GM21717 (cell line): ENCODE measurements at regions not wholly inside any gene's neighbourhood (a gene's known extent, or its start where the extent isn't known, plus 50 kb on each side); places are given as distances from the start of the nearest gene placed in this dataset.

Source experiments
- ATAC-seq: cut with Tn5 transposase; IDR thresholded peaks from one replicate; pipeline ENCODE4 v1.9.1; 2021; ENCODE audit warnings: mild to moderate bottlenecking, moderate library complexity; ENCODE audit not compliant: unreplicated experiment

DNA sequence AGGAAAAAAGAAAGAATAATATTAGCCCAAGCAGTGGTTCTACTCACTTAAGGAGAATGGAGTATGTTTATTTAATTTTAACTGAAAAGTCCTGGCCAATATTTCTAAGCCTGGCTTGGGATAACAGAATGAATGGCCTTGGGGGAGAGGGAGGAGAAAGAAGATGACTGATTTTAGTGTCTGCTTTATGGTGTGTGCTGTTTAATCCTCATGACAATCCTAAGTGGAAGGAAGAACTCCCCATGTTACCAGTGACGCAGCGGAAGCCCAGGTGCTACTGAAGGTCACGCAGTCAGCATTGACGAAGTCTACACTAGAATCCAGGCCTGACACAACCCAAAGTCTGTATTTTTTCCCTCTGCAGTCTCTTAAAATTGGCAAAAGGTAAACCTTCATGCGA, 50.5 kb downstream of the PALM2AKAP2 start:
- ATAC-seq: no peak

DNA sequence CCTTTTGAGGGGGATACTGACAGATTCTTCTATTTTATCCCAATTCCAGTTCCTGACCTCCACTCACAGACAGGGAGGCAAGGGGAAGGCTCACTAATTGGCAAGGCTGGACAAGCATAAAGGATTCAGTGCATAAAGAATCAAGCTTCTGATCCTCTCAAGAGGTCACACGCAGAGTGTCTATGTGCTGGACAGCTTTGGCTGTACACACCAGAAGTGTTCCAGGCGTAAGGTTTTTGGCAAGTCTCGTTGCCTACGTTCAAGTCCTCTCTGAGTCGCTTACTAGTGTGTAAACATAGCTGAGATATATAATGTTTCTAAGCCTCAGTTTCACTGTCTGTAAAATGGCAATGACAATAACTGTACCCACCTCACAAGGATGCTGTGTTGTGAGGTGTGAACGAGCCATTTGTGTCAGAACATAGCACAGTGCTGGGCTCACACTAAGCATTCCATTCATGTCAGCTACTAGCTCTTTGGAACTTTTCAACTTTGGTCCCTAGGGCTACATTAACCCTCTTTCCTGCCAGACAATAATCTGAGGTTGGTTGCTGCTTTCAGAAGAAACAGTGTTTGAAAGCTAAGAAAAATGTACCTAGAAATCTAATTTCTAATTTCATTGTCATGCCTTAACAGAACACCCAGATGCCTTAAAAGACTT, 52.1 kb downstream of the PALM2AKAP2 start:
- no peak for ATAC-seq

DNA sequence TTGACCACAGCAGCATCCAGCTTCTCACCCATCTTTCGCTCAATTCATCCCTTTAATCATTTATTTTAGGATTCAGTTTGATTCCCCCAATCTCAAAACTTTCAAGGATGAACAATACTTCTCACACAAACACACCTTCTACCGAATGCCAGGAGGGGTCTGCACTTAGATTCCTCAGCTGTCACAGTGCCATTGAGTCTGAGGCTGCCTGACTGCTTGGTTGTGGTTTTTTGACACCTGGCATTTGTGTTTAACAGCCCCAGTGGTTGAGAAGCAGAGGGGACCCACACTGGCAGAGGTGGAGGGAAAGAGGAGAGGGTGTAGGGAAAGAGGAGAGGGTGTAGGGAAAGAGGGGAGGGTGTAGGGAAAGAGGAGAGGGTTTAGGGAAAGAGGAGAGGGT, 54.9 kb downstream of the PALM2AKAP2 start:
- no peak for ATAC-seq

DNA sequence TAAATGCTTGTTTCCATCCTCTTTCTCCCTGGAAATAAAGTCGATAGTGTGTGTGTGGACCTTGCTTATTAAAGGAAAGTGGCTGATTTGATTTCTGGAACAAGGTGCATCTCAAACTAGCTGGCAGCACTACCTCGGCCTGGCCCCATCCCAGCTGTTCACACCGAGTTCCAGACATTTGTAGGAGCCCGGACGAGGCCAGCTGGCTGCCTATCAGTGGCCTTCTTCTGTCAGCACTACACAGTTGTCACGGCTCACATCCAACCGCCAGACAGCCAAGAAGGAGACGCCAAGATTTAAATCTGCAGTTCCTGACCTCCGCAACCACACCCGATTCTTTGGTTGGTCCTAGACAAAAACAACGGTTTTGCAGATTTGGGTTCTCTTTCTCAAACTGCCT, 63.6 kb downstream of the PALM2AKAP2 start:
- no peak for ATAC-seq

DNA sequence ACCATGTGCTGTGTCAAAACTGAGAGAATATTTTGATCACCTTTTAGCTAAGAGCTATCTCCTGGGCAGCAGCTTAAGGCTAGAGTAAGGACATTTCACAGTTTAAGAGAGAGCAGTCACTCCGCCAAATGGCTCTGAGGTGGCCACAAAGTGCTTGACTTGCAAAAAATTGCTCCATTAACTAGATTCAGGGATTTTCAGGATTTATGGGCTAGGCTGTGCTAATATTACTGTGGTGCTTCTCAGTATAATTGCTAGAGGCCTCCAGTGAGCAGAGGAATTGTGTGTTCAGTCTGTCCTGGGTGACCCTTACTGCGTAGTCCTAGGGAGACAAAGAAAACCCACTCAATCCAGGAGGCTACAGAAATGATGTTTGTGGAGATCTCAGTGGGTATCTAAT, 65.2 kb downstream of the PALM2AKAP2 start:
- ATAC-seq: no peak

DNA sequence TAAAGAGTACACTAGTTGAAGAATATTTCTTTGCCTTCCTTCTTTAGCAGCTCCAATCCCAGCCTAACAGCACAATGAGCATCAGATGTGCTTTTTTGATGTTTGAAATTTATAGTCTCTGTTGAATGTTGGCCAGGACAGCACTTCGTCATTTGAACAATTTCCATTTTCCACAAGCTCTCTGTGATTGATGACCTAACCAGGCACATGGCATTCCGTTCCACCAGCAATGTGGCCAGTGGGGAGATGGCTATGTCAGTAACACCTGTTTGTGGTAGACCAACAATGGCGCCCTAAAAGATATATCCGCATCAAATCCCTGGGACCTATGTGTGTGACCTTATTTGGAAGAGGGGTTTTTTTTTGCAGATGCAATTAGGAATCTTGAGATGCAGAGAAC, 66.8 kb downstream of the PALM2AKAP2 start:
- no peak for ATAC-seq

DNA sequence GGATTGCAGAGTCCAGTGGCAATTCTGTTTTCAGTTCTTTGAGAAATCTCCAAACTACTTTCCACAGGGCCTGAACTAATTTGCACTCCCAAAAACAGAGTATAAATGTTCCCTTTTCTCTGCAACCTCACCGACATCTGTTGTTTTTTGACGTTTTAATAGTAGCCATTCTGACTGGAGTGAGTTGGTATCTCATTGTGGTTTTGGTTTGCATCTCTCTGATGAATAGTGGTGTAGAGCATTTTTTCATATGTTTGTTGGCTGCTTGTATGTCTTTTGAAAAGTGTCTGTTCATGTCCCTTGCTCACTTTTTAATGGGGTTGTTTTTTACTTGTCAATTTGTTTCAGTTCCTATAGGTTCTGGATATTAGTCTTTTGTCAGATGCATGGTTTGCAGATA, 72.6 kb downstream of the PALM2AKAP2 start:
- no peak for ATAC-seq

DNA sequence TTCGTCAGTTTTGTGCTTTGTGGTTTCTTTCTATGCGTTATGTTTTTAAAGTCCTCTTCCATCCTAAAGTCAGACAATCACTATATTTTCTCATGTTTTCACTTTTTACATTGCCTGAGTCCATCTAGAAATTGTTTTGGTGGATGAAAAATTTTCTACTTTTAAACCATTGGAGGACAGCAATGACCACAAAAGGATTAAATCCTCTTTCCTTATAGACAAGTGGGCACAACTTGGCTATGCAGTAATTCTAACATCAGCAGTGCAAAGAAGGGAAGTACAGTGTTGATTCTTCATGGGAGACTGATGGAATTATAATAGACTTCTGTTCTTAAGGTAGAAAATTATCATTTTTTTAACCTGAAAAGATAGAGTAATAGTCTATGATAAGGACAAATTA, 75.5 kb downstream of the PALM2AKAP2 start:
- ATAC-seq: no peak

DNA sequence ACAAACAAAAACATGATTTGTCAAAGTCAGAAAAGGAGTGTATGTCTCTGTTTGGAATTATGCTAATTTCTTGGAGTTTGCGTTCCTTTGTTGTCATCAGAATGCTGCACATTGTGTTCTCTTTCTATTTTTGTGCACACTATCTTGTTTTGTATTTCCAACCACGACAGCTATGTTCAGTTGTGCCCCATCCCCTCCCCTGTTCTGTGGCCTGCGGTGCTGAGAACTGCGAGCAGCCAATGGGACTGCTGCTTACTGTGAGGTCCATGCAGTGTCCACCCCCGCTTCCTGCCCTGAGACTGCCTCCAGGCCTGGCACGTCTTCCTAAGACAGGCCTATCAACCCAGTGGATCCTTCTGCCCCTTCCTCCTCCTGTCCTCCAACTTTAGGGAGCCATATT, 76.8 kb downstream of the PALM2AKAP2 start:
- ATAC-seq: no peak

DNA sequence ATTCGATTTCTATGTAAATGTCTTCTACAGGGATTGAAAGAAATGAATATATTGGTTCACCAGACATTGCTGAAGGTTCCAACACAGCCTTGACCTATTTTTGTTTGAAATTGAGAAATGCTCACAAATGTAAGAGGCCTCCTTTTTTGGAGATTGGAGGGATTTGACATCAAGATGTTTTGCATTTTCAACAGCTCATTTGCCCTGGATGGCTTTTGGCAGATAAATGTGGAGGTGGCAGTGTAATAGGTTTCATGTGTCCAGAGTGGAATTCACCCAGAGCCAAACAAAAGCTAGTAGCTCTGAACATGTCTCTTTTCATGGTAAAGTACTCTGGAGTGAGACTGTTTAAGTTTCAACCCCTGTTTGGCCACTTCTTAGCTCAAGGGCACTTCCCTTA, 77.3 kb downstream of the PALM2AKAP2 start:
- no peak for ATAC-seq

DNA sequence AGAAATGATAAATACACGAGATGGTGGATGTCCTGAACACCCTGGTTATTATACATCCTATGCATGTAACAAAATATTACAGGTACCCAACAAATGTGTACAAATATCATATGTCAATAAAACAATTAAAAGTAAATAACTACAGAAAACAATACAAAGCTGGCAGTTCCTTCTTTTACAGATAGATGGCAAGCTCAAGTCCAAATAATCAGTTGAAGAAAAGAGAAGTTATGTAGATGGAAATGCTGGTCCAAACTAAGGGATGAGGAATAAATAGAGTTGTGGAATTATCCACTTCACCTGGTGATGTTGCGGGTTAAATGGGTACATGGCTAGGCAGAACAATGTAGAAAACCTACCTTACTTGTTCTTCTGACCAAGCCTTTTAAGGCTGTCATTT, 79.4 kb downstream of the PALM2AKAP2 start:
- no peak for ATAC-seq

DNA sequence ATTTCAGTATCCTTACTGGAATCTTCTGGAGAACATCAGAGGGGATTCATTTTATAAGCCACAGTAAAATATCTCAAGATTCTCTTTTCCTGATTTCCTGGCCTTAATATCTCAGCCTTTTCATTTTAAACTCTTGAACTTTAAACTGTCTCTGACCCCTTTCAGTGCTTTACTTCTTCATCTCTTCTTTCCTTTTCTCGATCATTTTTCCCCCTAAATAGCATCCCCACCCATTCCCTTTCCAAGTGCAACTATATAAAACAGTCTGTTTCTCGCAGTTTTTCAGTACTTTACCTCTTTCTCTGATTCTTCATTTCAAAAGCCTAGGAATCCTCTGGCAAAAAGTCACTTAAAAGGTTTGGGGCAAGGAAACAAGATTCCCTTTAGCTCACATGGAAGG, 80.5 kb downstream of the PALM2AKAP2 start:
- no peak for ATAC-seq

DNA sequence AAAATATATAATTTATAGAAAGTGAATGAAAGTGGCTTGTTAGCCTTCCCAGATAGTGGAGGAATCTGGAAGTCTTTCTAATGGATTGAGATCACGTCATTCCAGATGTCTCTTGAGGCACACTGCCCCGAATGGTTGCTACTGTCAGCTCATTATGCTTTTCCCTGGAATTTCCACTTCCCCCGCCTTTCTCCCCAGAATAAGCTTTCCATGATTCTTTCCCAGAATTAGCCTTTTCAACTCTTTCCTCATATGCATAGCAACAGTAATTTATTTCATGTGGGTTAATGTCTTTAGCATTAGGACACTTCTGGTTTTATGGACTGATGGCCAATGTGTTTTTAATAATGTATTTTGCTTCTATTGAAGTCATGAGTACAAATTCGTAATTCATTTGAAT, 81.5 kb downstream of the PALM2AKAP2 start:
- ATAC-seq: no peak

DNA sequence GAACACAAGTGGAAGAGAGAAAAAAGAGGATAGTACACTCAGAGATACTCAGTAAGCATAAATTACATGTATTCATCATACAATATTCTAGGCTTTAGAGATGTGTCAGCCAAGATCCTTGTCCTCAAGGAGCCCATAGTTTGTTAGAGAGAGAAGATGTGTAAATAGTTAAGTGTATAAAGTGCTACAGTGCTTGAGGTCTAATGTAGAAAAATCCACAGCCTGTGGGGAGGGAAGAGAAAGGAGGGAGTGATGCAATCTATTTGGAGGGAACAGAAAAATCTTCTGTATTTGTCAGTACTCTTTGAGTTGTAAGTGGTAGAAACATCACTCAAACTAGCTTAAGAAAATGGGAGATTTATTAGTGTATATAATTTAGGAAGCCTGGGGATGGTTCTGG, 81.9 kb downstream of the PALM2AKAP2 start:
- ATAC-seq: no peak

DNA sequence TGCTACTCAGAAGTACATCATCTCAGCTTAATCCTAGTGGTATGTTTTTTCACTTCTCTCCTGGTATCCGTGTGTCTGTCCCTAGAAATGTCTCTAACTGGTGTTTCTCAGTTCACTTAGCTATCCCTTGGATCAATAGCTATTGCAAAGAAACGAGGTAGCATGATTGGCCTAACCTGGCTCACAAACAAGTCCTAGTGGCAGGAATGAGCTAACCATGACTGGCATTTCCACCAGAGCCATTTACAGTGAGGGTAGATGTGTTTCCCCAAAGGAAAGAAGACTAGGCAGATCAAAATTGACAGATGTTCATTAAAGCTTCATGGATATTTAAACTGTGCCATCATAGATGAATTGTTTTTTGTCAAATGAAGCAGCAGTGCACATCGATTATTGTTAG, 82.5 kb downstream of the PALM2AKAP2 start:
- ATAC-seq: no peak

DNA sequence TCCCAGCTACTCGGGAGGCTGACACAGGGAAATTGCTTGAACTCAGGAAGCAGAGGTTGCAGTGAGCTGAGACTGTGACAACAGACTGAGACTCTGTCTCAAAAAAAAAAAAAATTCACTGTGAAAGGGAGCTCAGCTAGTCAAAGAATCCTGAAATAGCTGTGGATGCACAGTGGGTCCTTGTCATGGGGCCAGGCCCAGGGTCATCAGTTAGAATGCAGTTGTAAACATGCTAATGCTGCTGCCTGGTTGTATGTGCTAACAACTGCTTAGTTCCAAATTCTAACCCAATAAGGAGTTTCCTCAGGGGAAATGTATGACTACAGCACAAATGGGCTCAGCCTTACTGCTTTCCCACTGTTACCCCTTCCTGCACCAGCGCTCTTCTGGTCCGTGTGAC, 84.0 kb downstream of the PALM2AKAP2 start:
- no peak for ATAC-seq

DNA sequence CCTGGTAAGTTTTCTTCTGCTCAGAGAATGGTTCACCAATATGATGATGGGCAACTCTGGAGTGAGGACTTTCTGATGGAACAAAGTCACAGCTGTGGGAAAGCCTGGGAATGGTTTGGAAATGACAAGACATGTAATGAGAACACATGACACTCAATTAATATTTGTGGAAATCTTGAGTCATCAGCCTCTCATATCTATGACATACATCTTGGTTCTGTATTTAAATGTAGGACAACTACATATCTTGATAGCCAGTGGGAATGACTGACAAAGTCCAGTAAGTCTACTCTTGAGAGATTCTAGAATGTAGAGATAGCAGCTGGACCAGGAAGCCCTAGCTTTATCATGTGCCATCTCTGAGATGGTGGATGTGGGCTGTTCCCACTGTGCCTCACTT, 85.5 kb downstream of the PALM2AKAP2 start:
- ATAC-seq: no peak

DNA sequence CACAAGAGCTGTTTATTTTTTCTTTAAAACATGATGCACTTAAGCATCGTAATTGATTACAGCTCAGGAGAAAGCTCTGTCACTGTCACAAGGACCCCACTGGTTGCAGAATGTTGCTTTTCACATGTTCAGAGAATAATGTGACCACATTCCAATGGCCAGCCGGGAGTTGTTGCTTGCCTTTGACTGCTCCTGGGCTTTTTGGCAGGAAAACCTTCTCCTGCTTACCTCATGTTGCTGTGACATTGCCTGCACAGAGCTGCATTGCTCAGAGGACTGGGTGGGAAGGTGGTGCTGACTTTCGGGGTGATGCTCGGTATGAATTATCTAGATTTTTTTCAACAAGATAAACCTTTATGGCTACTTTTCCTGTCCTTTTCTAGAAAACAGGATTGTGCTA, 88.2 kb downstream of the PALM2AKAP2 start:
- ATAC-seq: no peak

DNA sequence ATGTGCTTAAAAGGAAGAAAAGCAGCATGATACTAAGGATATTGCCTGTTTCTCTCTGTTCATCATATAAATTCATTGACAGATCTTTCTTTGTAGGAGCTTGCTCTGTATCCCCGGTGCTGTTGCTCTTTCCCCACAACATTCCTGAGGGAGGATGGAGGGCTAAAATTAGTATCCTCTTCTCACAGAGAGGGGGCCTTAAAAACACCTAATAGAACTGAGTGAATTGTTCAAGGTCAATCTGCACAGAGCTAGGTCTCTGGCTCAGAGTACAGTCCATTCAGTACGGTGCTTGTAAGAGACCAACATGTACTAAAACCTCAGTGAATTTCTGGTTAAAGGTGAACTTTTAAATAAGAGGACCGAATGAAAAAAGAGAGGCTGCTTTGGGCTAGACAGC, 88.7 kb downstream of the PALM2AKAP2 start:
- no peak for ATAC-seq

DNA sequence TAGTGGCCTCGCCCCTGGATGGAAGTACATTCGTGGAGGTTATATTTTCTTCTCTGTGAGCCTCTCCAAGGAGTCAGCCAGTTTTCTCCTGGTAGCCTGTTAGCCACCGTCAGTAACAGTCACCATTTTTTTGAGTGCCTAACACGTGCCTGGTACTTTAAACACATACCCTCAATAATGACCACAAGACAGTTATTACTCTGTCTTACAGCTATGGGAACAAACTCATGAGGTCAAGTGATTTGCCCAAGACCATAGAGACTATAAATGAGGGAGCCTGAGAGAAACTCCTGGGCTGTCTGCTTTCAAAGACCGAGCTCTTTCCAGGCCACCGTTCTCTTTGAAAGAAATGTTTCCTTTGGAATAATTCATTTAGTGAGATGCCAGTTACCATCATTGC, 90.4 kb downstream of the PALM2AKAP2 start:
- ATAC-seq: no peak

DNA sequence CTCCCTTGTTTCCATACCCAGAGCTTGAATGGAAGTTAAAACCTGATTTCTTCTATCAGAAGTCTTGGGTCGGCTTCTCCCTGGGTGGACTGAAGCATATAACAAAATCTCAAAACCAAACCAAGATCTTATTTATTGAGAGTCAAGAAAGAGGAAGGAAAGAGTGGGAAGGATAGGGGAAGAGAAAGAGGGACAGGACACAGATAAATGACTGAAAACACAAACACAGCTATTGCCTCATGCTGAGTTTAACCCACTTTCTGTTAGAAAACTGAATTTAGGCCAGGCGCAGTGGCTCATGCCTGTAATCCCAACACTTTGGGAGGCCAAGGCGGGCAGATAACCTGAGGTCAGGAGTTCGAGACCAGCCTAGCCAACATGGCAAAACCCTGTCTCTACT, 92.9 kb downstream of the PALM2AKAP2 start:
- no peak for ATAC-seq

DNA sequence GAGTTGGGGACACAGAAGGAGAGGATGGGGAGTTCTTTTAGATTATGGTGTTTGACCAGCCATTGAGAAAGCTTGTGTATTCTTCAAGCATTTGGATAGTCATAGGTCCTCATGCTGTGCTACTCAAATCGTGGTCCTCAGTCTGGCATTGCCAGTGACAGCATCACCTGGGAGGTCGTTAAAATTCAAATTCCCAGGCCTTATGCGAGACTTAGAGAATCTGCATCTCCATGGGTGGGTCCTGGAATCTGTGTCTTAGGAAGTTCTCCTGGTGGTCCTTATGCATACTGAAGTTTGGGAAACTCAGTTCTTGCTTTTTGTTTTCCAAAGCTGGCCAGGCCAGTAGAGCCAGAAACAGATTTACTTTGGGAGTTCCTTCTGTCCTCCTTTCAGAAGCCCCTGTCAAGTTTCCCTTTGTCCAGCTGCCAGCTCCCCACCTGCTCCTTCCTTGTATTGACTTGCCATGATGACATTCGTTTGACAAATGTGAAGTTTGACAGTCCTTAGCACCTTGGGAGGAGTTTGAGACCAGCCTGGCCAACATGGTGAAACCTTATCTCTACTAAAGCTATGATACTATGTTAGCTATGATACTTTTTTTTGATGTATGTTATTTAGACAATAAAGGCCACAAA, 95.6 kb downstream of the PALM2AKAP2 start:
- ATAC-seq: no peak
